ENCODE measurements at regions not wholly inside any gene's neighbourhood (a gene's known extent, or its start where the extent isn't known, plus 50 kb on each side); places are given as distances from the start of the nearest gene placed in this dataset.

- H3K9me3 Mint-ChIP-seq: peaks cover 7% of the 10 kb centered on the region
- POLR2A ChIA-PET: no interaction called here
- no peak overlapping the region for H3K4me3 Mint-ChIP-seq
- intact Hi-C loops (cut with DNase I, micrococcal nuclease): no loop called here
- DNase-seq: no peak
- no peak for ATAC-seq (ENCODE audit: poor library complexity)
- H3K4me1 Mint-ChIP-seq (ENCODE audit: low read depth): no peaks in the 10 kb centered on the region
- CTCF ChIA-PET: no interaction called here
- H3K36me3 Mint-ChIP-seq (ENCODE audit: low read depth): no peaks in the 10 kb centered on the region
- no peak for TF ChIP-seq CTCF (IDR thresholded peaks at IDR 0.05)
- no peaks in the 10 kb centered on the region for H3K27me3 Mint-ChIP-seq
- Histone ChIP-seq H3K4me3 (ENCODE audit: low read length) (no peak overlapping the region), H3K27ac (ENCODE audit: low read depth in 1 of 2, low read length in 2 of 2) (no peak overlapping the region), H3K27me3 (ENCODE audit: control insufficient read depth in 1 of 2, insufficient read depth in 2 of 2, low read length in 2 of 2) (no peaks in the 10 kb centered on the region), H3K36me3 (ENCODE audit: insufficient read depth, low read length) (no peaks in the 10 kb centered on the region), H3K4me1 (ENCODE audit: insufficient read depth, low read length) (no peaks in the 10 kb centered on the region), H3K9me3 (ENCODE audit: control insufficient read depth in 1 of 2, insufficient read depth in 1 of 2, low read length in 2 of 2) (peaks cover 12 to 14% of the 10 kb centered on the region in 2 experiments)
- H3K27ac Mint-ChIP-seq: no peak overlapping the region
Observed at GRCh38 chr12:105538880-105539279, 208.4 kb downstream of the C12orf75 start.

GRCh38 chr12:105539735-105540134, 209.2 kb downstream of the C12orf75 start:
- no peaks in the 10 kb centered on the region for H3K4me1 Mint-ChIP-seq (ENCODE audit: low read depth)
- Histone ChIP-seq H3K9me3 (ENCODE audit: control insufficient read depth in 1 of 2, insufficient read depth in 1 of 2, low read length in 2 of 2) (peaks cover 5 to 14% of the 10 kb centered on the region in 2 experiments), H3K36me3 (ENCODE audit: insufficient read depth, low read length) (no peaks in the 10 kb centered on the region), H3K27ac (ENCODE audit: low read depth in 1 of 2, low read length in 2 of 2) (no peak overlapping the region), H3K4me1 (ENCODE audit: insufficient read depth, low read length) (no peaks in the 10 kb centered on the region), H3K27me3 (ENCODE audit: control insufficient read depth in 1 of 2, insufficient read depth in 2 of 2, low read length in 2 of 2) (no peaks in the 10 kb centered on the region), H3K4me3 (ENCODE audit: low read length) (no peak overlapping the region)
- no peak for TF ChIP-seq CTCF (IDR thresholded peaks at IDR 0.05)
- no peaks in the 10 kb centered on the region for H3K36me3 Mint-ChIP-seq (ENCODE audit: low read depth)
- ATAC-seq (ENCODE audit: poor library complexity) (no peak), DNase-seq (no peak)
- ChIA-PET POLR2A (no interaction called here), CTCF (no interaction called here)
- H3K9me3 Mint-ChIP-seq: peaks cover 4% of the 10 kb centered on the region
- no peak overlapping the region for H3K4me3 Mint-ChIP-seq
- intact Hi-C loops (cut with DNase I, micrococcal nuclease): no loop called here
- H3K27ac Mint-ChIP-seq: no peak overlapping the region
- no peaks in the 10 kb centered on the region for H3K27me3 Mint-ChIP-seq

- Histone ChIP-seq H3K27ac (ENCODE audit: low read depth in 1 of 2, low read length in 2 of 2) (no peak overlapping the region), H3K9me3 (ENCODE audit: control insufficient read depth in 1 of 2, insufficient read depth in 1 of 2, low read length in 2 of 2) (peaks cover 0 to 4% of the 10 kb centered on the region in 2 experiments), H3K36me3 (ENCODE audit: insufficient read depth, low read length) (no peaks in the 10 kb centered on the region), H3K4me1 (ENCODE audit: insufficient read depth, low read length) (no peaks in the 10 kb centered on the region), H3K4me3 (ENCODE audit: low read length) (no peak overlapping the region), H3K27me3 (ENCODE audit: control insufficient read depth in 1 of 2, insufficient read depth in 2 of 2, low read length in 2 of 2) (no peaks in the 10 kb centered on the region)
- Mint-ChIP-seq H3K36me3 (ENCODE audit: low read depth) (no peaks in the 10 kb centered on the region), H3K4me3 (no peak overlapping the region), H3K9me3 (no peaks in the 10 kb centered on the region), H3K27ac (no peak overlapping the region), H3K4me1 (ENCODE audit: low read depth) (no peaks in the 10 kb centered on the region), H3K27me3 (peaks cover 5% of the 10 kb centered on the region)
- no peak for DNase-seq
- TF ChIP-seq CTCF (IDR thresholded peaks at IDR 0.05): no peak
- ATAC-seq (ENCODE audit: poor library complexity): no peak
- intact Hi-C loops (cut with DNase I, micrococcal nuclease): no loop called here
- ChIA-PET POLR2A (no interaction called here), CTCF (no interaction called here)
Observed at GRCh38 chr12:105547786-105548185, 217.3 kb downstream of the C12orf75 start.

Data from CD4-positive, alpha-beta T cell (primary cell).